GM12891 (cell line): ENCODE measurements at regions not wholly inside any gene's neighbourhood (a gene's known extent, or its start where the extent isn't known, plus 50 kb on each side); places are given as distances from the start of the nearest gene placed in this dataset.

Experiments used
- DNase-seq: peaks from one replicate; pipeline ENCODE4 v3.0.0; 2011; ENCODE audit warnings: low spot score; ENCODE audit not compliant: insufficient read length
- FAIRE-seq: peaks from 2 replicates; lab custom pipeline; 2011; peaks lifted over from hg19 to GRCh38; lab: Jason Lieb, UNC
- PAX5 ChIP-seq: IDR thresholded peaks from 2 replicates; pipeline ENCODE4 v1.6.1; 2011; ENCODE audit warnings: low read length, moderate library complexity, mild to moderate bottlenecking; ENCODE audit not compliant: insufficient read depth, severe bottlenecking
- POLR2A ChIP-seq: IDR thresholded peaks from 2 replicates; pipeline ENCODE4 v1.6.1; 2011; ENCODE audit warnings: low read depth, low read length, control low read depth
- POLR2AphosphoS5 ChIP-seq: IDR thresholded peaks from 2 replicates; pipeline ENCODE4 v1.6.1; 2011; ENCODE audit warnings: low read depth, low read length, control low read depth
- POU2F2 ChIP-seq: IDR thresholded peaks from 2 replicates; pipeline ENCODE4 v1.6.1; 2011; ENCODE audit warnings: low read depth, mild to moderate bottlenecking, control low read depth, low read length, moderate library complexity
- SPI1 ChIP-seq: IDR thresholded peaks from 2 replicates; pipeline ENCODE4 v1.6.1; 2011; ENCODE audit warnings: low read depth, low read length, control low read depth
- TAF1 ChIP-seq: IDR thresholded peaks from 2 replicates; pipeline ENCODE4 v1.6.1; 2011; ENCODE audit warnings: low read depth, low read length, control low read depth

- TF ChIP-seq SPI1 (no peak), POLR2A (no peak), PAX5 (no peak), POLR2AphosphoS5 (no peak), POU2F2 (no peak), TAF1 (no peak)
- FAIRE-seq: no peak
- peak; percentile 38 for DNase-seq
Observed at GRCh38 chr11:92886243-92886905, 83.1 kb upstream of the MTNR1B start.

GRCh38 chr11:92888696-92889095 lies 80.8 kb upstream of the MTNR1B start:
- FAIRE-seq (no peak), DNase-seq (no peak)
- TF ChIP-seq TAF1 (no peak), PAX5 (no peak), POLR2AphosphoS5 (no peak), POLR2A (no peak), SPI1 (no peak), POU2F2 (no peak)

GRCh38 chr11:92890846-92891245 lies 78.6 kb upstream of the MTNR1B start:
- TF ChIP-seq POLR2AphosphoS5 (no peak), SPI1 (no peak), POLR2A (no peak), POU2F2 (no peak), TAF1 (no peak), PAX5 (no peak)
- DNase-seq (no peak), FAIRE-seq (no peak)

- no peak for DNase-seq
Observed at GRCh38 chr11:92892802-92893684, 76.4 kb upstream of the MTNR1B start.

GRCh38 chr11:92894197-92894596 lies 75.3 kb upstream of the MTNR1B start:
- TF ChIP-seq POLR2A (no peak), POU2F2 (no peak), TAF1 (no peak), PAX5 (no peak), SPI1 (no peak), POLR2AphosphoS5 (no peak)
- FAIRE-seq (no peak), DNase-seq (no peak)

More at GRCh38 chr11:92892802-92893684, 76.4 kb upstream of the MTNR1B start:
- no peak for FAIRE-seq
- TF ChIP-seq POLR2AphosphoS5: no peak
- no peak for TF ChIP-seq POLR2A
- TF ChIP-seq SPI1: no peak
- no peak for TF ChIP-seq PAX5
- TF ChIP-seq TAF1: no peak

- FAIRE-seq: no peak
Observed at GRCh38 chr11:92897487-92897886, 72.0 kb upstream of the MTNR1B start.

GRCh38 chr11:92902417-92902816 lies 67.0 kb upstream of the MTNR1B start:
- DNase-seq: no peak
- no peak for TF ChIP-seq POU2F2
- TF ChIP-seq POLR2AphosphoS5: no peak
- no peak for TF ChIP-seq POLR2A
- no peak for TF ChIP-seq TAF1
- TF ChIP-seq PAX5: no peak
- no peak for FAIRE-seq

More at GRCh38 chr11:92897487-92897886, 72.0 kb upstream of the MTNR1B start:
- no peak for TF ChIP-seq POU2F2
- TF ChIP-seq POLR2AphosphoS5: no peak
- no peak for TF ChIP-seq SPI1
- TF ChIP-seq PAX5: no peak
- no peak for TF ChIP-seq TAF1
- TF ChIP-seq POLR2A: no peak
- DNase-seq: no peak

GRCh38 chr11:92907671-92908070 lies 61.8 kb upstream of the MTNR1B start:
- DNase-seq (no peak), FAIRE-seq (no peak)
- no peak for TF ChIP-seq POLR2A
- no peak for TF ChIP-seq POLR2AphosphoS5
- TF ChIP-seq POU2F2: no peak
- no peak for TF ChIP-seq TAF1
- no peak for TF ChIP-seq SPI1
- no peak for TF ChIP-seq PAX5

GRCh38 chr11:92909214-92909613 lies 60.2 kb upstream of the MTNR1B start:
- DNase-seq: no peak
- TF ChIP-seq POU2F2 (no peak), PAX5 (no peak), TAF1 (no peak), POLR2A (no peak), SPI1 (peak; percentile 53), POLR2AphosphoS5 (no peak)
- FAIRE-seq: no peak
